NCI-H82 (cell line): ENCODE measurements at regions not wholly inside any gene's neighbourhood (a gene's known extent, or its start where the extent isn't known, plus 50 kb on each side); places are given as distances from the start of the nearest gene placed in this dataset.
"Not testable (repeated sequence)": the region's sequence is repeated elsewhere in the genome, so short reads cannot be mapped to it uniquely, and the experiment has no call there.

Experiments used
- DNase-seq: peaks from one replicate; lab custom pipeline; 2025; lab: John Stamatoyannopoulos, UW

GRCh38 chr1:29415156-29415830 is 179.0 kb downstream of the PTPRU start:
- DNase-seq: peak; percentile 90

- no peak for DNase-seq
These were observed 177.8 kb downstream of the PTPRU start for GRCh38 chr1:29414086-29414485.

DNA sequence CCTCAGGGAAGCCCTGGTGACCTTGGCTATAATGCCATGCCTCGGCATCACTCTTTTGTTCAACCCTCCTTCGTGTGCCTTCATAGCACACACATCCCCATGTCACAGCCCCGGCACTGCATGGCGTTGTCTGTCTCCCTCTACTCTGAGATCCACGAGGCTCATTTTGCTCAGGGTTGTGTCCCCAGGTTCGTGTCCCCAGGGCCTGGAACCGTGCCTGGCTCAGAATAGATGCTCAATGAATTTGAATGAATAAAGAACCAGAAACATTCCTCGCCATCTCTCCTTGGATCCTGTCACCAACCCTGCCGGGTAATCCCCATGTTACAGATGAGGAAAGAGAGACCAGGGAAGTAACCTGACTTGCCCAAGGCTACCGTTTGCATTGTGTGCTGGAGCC is 177.3 kb downstream of the PTPRU start:
- no peak for DNase-seq

DNA sequence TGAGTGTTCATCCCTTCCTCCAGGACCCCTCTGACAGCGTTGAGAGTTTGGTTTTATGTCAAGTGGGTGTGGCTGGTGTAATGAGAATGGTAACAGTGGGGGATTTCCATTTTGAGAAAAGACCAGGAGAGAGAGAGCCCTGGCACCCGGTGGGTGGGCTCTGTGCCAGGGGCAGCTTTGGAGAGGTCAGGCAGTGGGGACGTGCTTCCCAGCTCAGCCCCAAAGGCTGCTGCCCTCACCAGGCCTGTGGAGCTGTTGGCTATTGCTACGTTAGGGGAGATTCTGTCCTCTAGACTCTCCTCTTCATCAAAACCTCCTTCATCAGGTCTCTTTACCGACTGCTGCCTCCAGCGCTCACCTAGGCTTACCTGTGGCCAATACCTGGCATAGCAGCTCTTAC is 176.3 kb downstream of the PTPRU start:
- no peak for DNase-seq

DNA sequence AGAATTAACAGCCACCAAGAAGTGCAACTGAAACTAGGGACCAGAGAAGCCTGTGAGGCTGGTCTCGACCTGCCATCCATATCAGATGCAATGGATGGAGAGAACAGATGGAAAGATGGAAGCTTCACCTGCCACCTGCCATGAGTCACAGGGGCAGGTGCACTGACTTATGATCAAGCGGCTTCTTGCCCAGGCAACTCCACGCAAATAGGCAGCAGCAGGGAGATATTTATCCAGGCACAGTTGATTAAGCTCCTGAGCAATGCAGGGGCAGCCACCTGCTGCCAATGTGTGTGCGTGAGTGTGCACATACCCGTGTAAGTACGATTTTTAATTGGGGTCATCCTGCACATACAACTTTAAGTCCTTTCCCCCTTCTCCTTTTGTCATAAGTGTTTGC is 174.2 kb downstream of the PTPRU start:
- peak; percentile 59 for DNase-seq

DNA sequence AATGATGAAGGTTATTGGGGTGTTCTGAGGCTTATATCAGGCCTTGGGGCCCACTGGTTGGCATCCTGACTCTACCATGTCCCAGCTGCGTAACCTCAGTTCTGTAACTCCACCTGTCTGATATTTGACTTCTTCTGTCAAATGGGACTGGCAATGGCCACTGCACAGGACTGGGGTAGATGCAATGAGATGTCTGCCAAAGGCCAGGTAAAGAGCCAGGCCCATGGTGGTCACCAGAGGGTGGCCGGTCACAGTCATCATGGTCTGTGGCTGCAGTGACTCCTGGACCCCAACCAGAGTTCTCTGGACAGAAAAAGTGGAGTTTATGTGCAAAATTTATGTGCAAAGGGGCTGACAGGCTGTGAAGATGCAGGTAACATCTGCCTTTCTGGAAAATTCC is 173.3 kb downstream of the PTPRU start:
- DNase-seq: no peak

DNA sequence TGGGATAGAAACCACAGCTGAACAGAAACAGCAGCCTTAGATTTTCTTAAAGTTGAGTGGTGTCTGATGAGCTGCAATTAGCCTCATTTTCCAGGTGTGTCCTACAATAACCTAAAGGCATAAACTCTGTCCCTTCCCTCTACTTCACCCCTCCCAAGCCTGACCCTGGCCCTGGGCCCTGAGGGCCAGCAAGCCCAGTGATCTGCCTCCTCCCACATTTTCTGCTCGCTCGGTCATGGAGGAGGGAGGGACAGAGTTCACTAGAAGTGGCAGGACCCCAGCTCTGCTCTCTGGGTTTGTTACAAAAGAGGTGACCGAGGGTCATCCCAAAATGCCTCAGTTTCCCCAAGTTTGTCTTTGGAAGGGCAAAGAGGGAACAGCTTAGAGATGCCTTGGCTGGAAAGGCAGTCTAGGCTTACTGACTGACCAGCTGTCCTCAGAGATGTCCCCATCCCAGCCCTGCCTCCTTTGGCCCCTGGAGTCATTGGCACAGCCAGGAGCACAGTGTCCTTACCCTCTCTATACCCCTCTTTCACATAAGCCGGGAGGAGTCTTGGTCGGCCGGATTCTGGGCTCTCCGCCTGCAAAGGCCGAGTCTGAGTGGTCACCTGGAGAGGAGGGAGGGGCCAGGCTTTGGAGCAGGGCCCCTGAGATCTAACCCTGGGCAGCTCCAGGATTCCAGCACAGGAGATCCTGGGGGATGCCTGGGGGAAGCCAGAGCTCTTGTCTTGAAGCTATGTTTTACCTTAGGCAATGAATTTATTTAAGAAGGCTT is 172.7 kb downstream of the PTPRU start:
- DNase-seq: no peak

DNA sequence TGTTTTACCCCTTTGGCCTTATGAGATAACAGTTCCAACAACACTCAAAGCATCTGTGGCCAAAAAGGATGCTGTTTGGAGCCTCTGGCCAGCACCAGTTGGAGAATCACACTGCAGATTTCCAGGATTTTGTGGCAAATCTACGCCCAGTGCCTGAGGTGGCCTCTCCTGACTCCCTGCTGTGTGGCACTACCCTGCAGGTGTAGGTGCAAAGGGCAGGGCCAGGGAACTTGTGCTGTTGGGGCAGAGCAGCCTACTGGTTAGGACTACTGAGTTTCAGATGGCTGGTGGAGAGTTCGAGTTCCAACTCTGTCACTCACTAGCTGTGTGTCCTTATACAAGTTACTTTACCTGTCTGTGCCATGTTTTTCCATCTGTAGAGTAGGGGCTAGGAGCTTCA is 170.5 kb downstream of the PTPRU start:
- no peak for DNase-seq

GRCh38 chr1:29400203-29400602 is 163.9 kb downstream of the PTPRU start:
- DNase-seq: not testable (repeated sequence)

- DNase-seq: no peak
These were observed 163.1 kb downstream of the PTPRU start for GRCh38 chr1:29399465-29399864.

DNA sequence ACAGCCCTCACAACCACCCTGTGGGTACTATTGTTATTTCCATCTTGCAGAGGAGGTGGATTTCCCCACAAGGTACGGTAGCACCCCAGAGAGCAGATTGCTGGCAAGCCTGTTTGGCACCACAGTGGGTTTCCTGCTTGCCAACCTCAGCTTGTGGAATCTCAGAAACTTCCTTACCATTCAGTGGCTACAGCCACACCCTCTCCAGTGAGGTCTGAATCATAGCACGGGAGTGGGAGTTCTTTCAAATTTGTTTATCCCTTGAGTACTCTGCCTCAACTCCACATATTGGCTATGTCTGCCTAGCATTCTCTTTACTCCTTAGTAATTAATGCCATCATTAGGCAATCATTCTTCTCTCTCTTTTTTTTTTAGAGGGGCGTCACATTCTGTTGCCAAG is 162.1 kb downstream of the PTPRU start:
- no peak for DNase-seq

GRCh38 chr1:29397981-29398380 is 161.7 kb downstream of the PTPRU start:
- no peak for DNase-seq

GRCh38 chr1:29397256-29397590 is 160.9 kb downstream of the PTPRU start:
- no peak for DNase-seq

GRCh38 chr1:29396438-29397255 is 160.3 kb downstream of the PTPRU start:
- peak; percentile 50 for DNase-seq

- no peak for DNase-seq
These were observed 159.6 kb downstream of the PTPRU start for GRCh38 chr1:29395736-29396437.

DNA sequence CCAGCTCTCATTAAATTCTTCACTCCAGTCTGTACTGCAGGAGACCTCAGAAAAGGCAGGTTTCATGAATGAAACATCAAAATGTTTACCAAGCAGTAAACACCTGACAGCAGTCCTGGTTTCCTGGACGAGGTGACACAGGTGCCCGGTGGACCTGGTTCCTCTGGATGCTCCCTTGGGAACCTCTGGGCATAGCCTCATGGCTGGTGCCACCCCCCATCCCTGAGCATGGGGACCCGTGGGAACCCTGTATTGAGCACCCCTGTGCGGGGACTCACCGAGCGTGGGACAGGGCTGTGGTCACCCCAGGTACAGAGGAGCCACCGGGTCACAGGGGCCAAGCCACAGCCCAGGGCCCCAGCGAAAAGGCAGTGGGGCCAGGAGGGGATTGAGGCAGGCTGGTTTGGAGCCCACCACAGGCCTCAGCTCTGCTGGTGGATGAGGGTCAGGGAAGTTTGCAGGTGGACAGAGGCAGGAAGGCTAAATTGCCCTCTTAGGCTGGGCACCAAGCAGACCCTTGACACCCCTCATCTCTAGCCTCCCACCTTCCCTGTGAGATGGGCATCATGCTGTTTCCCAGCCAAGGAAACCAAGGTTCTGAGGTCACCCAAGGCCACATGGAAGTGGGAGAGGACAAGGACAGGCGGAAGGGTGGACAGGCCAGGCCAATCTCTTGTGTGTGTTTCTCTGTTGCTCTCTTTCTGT is 158.4 kb downstream of the PTPRU start:
- no peak for DNase-seq

DNA sequence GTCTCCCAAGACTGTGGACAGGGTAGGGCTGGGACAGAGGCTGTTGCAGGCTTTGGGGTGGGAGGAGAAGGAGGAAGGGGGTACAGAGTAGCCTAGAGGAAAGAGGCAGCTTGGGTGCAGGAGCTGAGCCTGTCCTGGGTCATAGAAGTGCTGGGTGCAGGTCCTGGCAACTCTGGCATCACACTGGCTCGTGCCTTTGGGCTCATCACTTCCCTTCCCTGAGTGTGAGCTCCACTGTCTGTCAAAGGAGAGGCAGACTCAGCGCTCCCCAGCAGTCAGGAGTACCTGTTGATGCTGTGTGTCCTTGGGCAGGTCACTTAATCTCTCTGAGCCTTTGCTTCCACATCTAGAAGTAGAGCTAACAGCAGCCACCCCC is 157.1 kb downstream of the PTPRU start:
- DNase-seq: no peak

GRCh38 chr1:29392486-29393450 is 156.4 kb downstream of the PTPRU start:
- no peak for DNase-seq

DNA sequence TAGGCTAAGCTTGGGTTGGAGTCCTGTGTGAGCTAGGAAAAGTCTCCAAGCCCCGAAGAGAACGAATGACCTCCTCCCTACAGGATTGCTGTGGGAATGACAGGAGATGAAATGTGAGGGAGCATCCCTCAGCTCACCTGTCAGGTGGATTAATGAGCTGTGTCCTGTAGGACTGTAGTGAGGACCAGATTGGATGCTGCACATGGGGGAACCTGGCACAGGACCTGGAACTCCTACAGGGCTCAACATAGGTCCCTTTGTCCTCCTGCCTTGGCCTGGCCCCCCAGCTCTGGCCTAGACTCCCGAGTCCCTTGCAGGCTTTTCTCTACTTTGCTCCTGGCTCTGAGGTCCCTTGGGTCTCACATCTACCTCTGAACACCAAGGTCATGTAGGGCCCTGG is 155.7 kb downstream of the PTPRU start:
- DNase-seq: no peak

DNA sequence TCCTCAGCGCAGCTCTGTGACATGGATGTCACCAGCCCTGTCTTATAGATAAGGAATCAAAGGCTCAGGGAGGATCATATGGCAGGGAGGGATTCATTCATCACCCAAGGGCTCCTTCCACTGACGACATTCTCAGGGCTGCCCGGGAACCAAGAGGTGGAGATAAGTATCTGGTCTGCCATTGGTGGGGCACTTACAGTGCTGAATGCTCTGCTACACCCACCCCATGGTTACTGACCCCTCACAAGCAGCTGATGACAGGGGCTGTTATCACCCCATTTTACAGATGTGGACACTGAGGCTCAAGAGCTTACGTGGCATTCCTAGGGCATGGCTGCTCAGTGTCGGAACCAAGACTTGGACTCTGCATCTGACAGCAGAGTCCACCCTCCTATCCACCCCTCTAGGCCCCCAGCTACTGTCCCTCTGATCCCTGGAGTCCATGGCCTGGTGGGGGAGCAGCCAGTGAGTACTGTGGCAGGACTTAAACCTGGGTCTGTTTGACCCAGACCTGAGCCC is 155.1 kb downstream of the PTPRU start:
- DNase-seq: peak; percentile 79
